Neuron (in vitro differentiated cells): ENCODE measurements at regions not wholly inside any gene's neighbourhood (a gene's known extent, or its start where the extent isn't known, plus 50 kb on each side); places are given as distances from the start of the nearest gene placed in this dataset.
"Not testable (repeated sequence)": the region's sequence is repeated elsewhere in the genome, so short reads cannot be mapped to it uniquely, and the experiment has no call there.

ENCODE experiments used
- H2AFZ ChIP-seq: one replicate; pipeline ENCODE4 v1.6.1; 2013; ENCODE audit warnings: low read depth, mild to moderate bottlenecking, inconsistent platforms, low read length, moderate library complexity
- H3K27me3 ChIP-seq: one replicate; pipeline ENCODE4 v1.6.1; 2013; ENCODE audit warnings: low read length; ENCODE audit not compliant: insufficient read depth
- H3K36me3 ChIP-seq: one replicate; pipeline ENCODE4 v1.6.1; 2013; ENCODE audit warnings: low read length; ENCODE audit not compliant: insufficient read depth
- H3K4me1 ChIP-seq: one replicate; pipeline ENCODE4 v1.6.1; 2013; ENCODE audit warnings: low read length; ENCODE audit not compliant: insufficient read depth
- H3K4me3 ChIP-seq: 2 replicates; pipeline ENCODE4 v1.5.1; 2013; ENCODE audit warnings: mild to moderate bottlenecking, low read length, moderate library complexity
- H3K9me3 ChIP-seq: one replicate; pipeline ENCODE4 v1.6.1; 2013; ENCODE audit warnings: low read length

GRCh38 chr15:45790325-45790943, 155.6 kb downstream of the SQOR start:
- H3K27me3 ChIP-seq, result no peaks in the 10 kb centered on the region
- no peak overlapping the region for H3K4me3 ChIP-seq
- H3K4me1 ChIP-seq, result no peaks in the 10 kb centered on the region

GRCh38 chr15:45794304-45794703, 159.5 kb downstream of the SQOR start:
- Histone ChIP-seq H3K4me1 (no peaks in the 10 kb centered on the region), H3K9me3 (no peaks in the 10 kb centered on the region), H3K36me3 (no peaks in the 10 kb centered on the region), H3K4me3 (no peak overlapping the region), H2AFZ (no peak overlapping the region), H3K27me3 (no peaks in the 10 kb centered on the region)

More at GRCh38 chr15:45790325-45790943, 155.6 kb downstream of the SQOR start:
- Histone ChIP-seq H2AFZ (no peak overlapping the region), H3K36me3 (no peaks in the 10 kb centered on the region), H3K9me3 (no peaks in the 10 kb centered on the region)

GRCh38 chr15:45794712-45795439, 160.0 kb downstream of the SQOR start:
- Histone ChIP-seq H3K4me1 (no peaks in the 10 kb centered on the region), H3K4me3 (no peak overlapping the region), H2AFZ (no peak overlapping the region), H3K27me3 (no peaks in the 10 kb centered on the region), H3K36me3 (no peaks in the 10 kb centered on the region), H3K9me3 (no peaks in the 10 kb centered on the region)

GRCh38 chr15:45795440-45796069, 160.7 kb downstream of the SQOR start:
- Histone ChIP-seq H3K4me3 (no peak overlapping the region), H3K36me3 (no peaks in the 10 kb centered on the region), H2AFZ (no peak overlapping the region), H3K9me3 (no peaks in the 10 kb centered on the region), H3K4me1 (no peaks in the 10 kb centered on the region), H3K27me3 (no peaks in the 10 kb centered on the region)

DNA sequence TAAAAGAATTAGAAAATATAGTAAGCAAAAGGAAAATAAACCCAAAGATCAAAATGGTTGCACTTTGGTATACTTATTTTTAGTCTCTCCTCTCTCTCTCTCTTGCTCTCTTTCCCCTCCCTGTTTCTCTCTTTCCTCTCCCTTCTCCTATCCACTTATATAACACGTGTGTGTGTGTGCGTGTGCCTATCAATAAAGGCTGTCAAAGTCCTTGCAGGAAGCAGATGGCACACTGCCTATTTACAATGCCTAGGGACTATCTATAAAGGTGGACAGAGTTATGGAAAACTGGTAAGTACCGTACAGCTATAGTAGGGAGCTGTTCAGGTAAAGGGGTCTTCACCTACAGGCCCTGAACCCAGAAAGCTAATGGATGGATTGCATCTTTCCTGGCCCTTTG, 161.6 kb downstream of the SQOR start:
- no peaks in the 10 kb centered on the region for H3K9me3 ChIP-seq
- no peaks in the 10 kb centered on the region for H3K36me3 ChIP-seq
- H2AFZ ChIP-seq, result no peak overlapping the region
- H3K4me1 ChIP-seq, result peaks cover 8% of the 10 kb centered on the region
- no peak overlapping the region for H3K4me3 ChIP-seq
- no peaks in the 10 kb centered on the region for H3K27me3 ChIP-seq

GRCh38 chr15:45799508-45799907, 164.7 kb downstream of the SQOR start:
- no peaks in the 10 kb centered on the region for H3K36me3 ChIP-seq
- H3K4me3 ChIP-seq, result no peak overlapping the region
- no peaks in the 10 kb centered on the region for H3K9me3 ChIP-seq
- no peaks in the 10 kb centered on the region for H3K27me3 ChIP-seq
- H2AFZ ChIP-seq, result no peak overlapping the region
- peaks cover 29% of the 10 kb centered on the region for H3K4me1 ChIP-seq

- H2AFZ ChIP-seq, result no peak overlapping the region
- no peak overlapping the region for H3K4me3 ChIP-seq
- no peaks in the 10 kb centered on the region for H3K9me3 ChIP-seq
- H3K27me3 ChIP-seq, result no peaks in the 10 kb centered on the region
- peaks cover 29% of the 10 kb centered on the region for H3K4me1 ChIP-seq
- H3K36me3 ChIP-seq, result no peaks in the 10 kb centered on the region
These were observed 166.7 kb downstream of the SQOR start for GRCh38 chr15:45801543-45801942.

DNA sequence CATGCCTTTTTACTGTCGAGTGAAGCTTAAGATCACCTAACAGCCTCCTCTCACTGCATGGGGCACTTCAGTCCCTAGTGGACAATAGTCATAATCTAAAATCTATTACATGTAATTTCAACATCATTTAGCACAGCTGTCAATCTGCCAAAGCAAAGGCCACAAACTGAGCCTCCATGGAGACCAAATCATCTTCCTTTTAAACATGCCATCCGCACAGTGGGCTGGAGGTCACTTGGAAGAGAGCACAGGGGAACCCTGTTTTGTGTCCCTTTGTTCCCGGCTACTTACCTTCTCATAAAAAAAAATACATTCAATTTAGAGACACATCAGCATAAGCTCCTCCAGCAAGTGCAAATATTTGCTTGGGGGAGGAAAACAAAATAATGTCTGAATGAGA, 167.3 kb downstream of the SQOR start:
- Histone ChIP-seq H3K27me3 (no peaks in the 10 kb centered on the region), H3K4me1 (peaks cover 29% of the 10 kb centered on the region), H3K9me3 (no peaks in the 10 kb centered on the region), H3K4me3 (no peak overlapping the region), H2AFZ (no peak overlapping the region), H3K36me3 (no peaks in the 10 kb centered on the region)

GRCh38 chr15:45804028-45804427, 169.2 kb downstream of the SQOR start:
- Histone ChIP-seq H3K36me3 (no peaks in the 10 kb centered on the region), H3K4me1 (peaks cover 29% of the 10 kb centered on the region), H3K4me3 (no peak overlapping the region), H3K9me3 (no peaks in the 10 kb centered on the region), H2AFZ (no peak overlapping the region), H3K27me3 (no peaks in the 10 kb centered on the region)

GRCh38 chr15:45810201-45810600, 175.4 kb downstream of the SQOR start:
- no peaks in the 10 kb centered on the region for H3K4me1 ChIP-seq
- no peaks in the 10 kb centered on the region for H3K36me3 ChIP-seq
- no peaks in the 10 kb centered on the region for H3K27me3 ChIP-seq
- no peak overlapping the region for H3K4me3 ChIP-seq
- H3K9me3 ChIP-seq, result no peaks in the 10 kb centered on the region
- no peak overlapping the region for H2AFZ ChIP-seq

DNA sequence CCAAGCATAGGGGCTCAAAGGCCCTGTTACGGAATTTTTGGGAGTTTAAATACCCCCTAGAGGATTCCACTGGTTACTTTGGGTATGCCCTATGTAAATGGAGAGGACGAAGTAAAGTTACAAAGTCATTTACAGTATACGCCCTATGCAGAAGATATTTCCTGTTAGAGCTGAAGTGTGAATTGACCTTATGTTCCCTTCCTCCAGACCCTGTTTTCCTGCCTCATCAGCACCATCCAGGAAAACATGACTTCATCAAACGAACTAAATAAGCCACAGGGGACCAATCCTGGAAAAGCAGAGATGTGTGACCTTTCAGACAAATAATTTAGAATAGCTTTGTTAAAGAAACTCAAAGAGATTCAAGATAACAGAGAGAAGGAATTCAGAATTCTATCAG, 177.4 kb downstream of the SQOR start:
- Histone ChIP-seq H3K36me3 (no peaks in the 10 kb centered on the region), H3K4me1 (no peaks in the 10 kb centered on the region), H2AFZ (no peak overlapping the region), H3K9me3 (no peaks in the 10 kb centered on the region), H3K4me3 (no peak overlapping the region), H3K27me3 (no peaks in the 10 kb centered on the region)

- not testable (repeated sequence) for H3K9me3 ChIP-seq, H3K4me3 ChIP-seq, H2AFZ ChIP-seq, H3K4me1 ChIP-seq, H3K36me3 ChIP-seq, H3K27me3 ChIP-seq
These were observed 182.7 kb downstream of the SQOR start for GRCh38 chr15:45817578-45817977.

- no peaks in the 10 kb centered on the region for H3K4me1 ChIP-seq
- H3K36me3 ChIP-seq, result no peaks in the 10 kb centered on the region
- H2AFZ ChIP-seq, result no peak overlapping the region
- no peaks in the 10 kb centered on the region for H3K27me3 ChIP-seq
- no peak overlapping the region for H3K4me3 ChIP-seq
- no peaks in the 10 kb centered on the region for H3K9me3 ChIP-seq
These were observed 186.6 kb downstream of the SQOR start for GRCh38 chr15:45821390-45821789.
